ENCODE measurements at regions not wholly inside any gene's neighbourhood (a gene's known extent, or its start where the extent isn't known, plus 50 kb on each side); places are given as distances from the start of the nearest gene placed in this dataset.

GRCh38 chr7:90064370-90064769 is 89.9 kb upstream of the STEAP1 start:
- TF ChIP-seq POLR2A (IDR thresholded peaks at IDR 0.05; ENCODE audit: low read depth, low read length) (no peak), POLR2AphosphoS5 (IDR thresholded peaks at IDR 0.05; ENCODE audit: low read depth, low read length) (no peak), TAF1 (IDR thresholded peaks at IDR 0.05; ENCODE audit: borderline replicate concordance, low read depth, low read length) (no peak)

All from GM12892 (cell line).